HL-60 (cell line): ENCODE measurements at regions not wholly inside any gene's neighbourhood (a gene's known extent, or its start where the extent isn't known, plus 50 kb on each side); places are given as distances from the start of the nearest gene placed in this dataset.

Source experiments
- DNase-seq, 2 experiments: peaks; one replicate each; pipeline ENCODE4 v3.0.0-alpha.2; 2010 to 2020; ENCODE audit warnings: low read depth in 1 of 2, low spot score in 1 of 2
- H3K27ac ChIP-seq: fragments of 250-450 bp; sonication (Bioruptor Pico); replicated peaks from 2 replicates; pipeline ENCODE4 v1.5.1; 2020; ENCODE audit warnings: mild to moderate bottlenecking, moderate library complexity
- H3K27me3 ChIP-seq: fragments of 250-450 bp; sonication (Bioruptor Pico); 2 replicates; pipeline ENCODE4 v1.5.1; 2021; ENCODE audit warnings: mild to moderate bottlenecking, moderate library complexity; ENCODE audit not compliant: insufficient read depth, poor library complexity, severe bottlenecking
- H3K4me3 ChIP-seq: replicated peaks from 2 replicates; pipeline ENCODE4 v1.5.1; 2011; ENCODE audit warnings: mild to moderate bottlenecking, control low read depth, low read length; ENCODE audit not compliant: insufficient read depth
- CTCF ChIP-seq: IDR thresholded peaks from one replicate; pipeline ENCODE4 v1.5.1; 2011; ENCODE audit warnings: low read length, control low read depth, inconsistent platforms; ENCODE audit not compliant: insufficient read depth
- GABPA ChIP-seq: IDR thresholded peaks from 2 replicates; pipeline ENCODE4 v1.6.1; 2012; ENCODE audit warnings: low read depth
- POLR2AphosphoS5 ChIP-seq: IDR thresholded peaks from 2 replicates; pipeline ENCODE4 v1.6.1; 2012; ENCODE audit warnings: low read depth
- SPI1 ChIP-seq: IDR thresholded peaks from 2 replicates; pipeline ENCODE4 v1.6.1; 2012; ENCODE audit warnings: low read depth, mild to moderate bottlenecking, borderline replicate concordance
- TF ChIP-seq, protein P1 (sequence below): IDR thresholded peaks from 2 replicates; pipeline ENCODE4 v1.6.1; 2012; ENCODE audit warnings: low read depth; ENCODE audit not compliant: insufficient replicate concordance

DNA sequence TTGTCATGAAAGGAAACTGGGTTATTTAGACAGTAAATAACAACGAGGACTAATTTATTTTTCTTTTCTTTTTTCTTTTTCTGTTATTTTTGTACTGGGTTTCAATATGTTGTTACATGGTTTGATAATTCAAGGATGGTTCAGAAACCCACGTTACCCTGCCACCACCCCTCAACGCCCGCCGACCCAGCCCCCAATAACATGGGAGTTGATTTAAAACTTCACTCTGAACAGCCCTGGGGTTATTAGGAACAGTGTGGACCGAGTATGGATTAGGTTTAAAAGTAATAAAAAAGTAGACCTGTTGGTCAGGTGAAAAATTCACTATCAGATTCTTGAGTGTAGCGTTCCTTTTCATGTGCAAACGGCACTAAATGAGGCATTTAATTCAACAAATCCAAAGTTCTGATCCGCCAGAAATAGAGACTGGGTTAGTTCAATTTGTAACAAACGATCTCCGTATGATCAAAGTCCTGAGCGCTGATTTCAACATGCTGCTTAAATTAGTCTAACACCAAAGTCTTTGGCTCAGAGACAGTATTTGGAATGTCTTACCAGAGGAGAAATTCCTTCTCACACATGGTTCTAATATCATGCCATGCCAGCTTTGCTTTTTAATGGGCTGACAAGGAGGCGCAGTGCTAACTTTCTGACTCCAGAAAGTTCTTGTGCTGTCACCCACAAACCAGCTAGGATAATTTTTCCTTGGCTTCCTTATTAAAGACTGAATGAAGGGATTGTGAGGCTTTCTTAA, 173.1 kb upstream of the IRX3 start:
- no peak overlapping the region for H3K4me3 ChIP-seq
- no peak for DNase-seq
- no peaks in the 10 kb centered on the region for H3K27me3 ChIP-seq
- no peak overlapping the region for H3K27ac ChIP-seq
- TF ChIP-seq SPI1 (no peak), CTCF (no peak), GABPA (no peak)
- TF ChIP-seq, protein P1, sequence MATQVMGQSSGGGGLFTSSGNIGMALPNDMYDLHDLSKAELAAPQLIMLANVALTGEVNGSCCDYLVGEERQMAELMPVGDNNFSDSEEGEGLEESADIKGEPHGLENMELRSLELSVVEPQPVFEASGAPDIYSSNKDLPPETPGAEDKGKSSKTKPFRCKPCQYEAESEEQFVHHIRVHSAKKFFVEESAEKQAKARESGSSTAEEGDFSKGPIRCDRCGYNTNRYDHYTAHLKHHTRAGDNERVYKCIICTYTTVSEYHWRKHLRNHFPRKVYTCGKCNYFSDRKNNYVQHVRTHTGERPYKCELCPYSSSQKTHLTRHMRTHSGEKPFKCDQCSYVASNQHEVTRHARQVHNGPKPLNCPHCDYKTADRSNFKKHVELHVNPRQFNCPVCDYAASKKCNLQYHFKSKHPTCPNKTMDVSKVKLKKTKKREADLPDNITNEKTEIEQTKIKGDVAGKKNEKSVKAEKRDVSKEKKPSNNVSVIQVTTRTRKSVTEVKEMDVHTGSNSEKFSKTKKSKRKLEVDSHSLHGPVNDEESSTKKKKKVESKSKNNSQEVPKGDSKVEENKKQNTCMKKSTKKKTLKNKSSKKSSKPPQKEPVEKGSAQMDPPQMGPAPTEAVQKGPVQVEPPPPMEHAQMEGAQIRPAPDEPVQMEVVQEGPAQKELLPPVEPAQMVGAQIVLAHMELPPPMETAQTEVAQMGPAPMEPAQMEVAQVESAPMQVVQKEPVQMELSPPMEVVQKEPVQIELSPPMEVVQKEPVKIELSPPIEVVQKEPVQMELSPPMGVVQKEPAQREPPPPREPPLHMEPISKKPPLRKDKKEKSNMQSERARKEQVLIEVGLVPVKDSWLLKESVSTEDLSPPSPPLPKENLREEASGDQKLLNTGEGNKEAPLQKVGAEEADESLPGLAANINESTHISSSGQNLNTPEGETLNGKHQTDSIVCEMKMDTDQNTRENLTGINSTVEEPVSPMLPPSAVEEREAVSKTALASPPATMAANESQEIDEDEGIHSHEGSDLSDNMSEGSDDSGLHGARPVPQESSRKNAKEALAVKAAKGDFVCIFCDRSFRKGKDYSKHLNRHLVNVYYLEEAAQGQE, result no peak

- Histone ChIP-seq H3K27me3 (no peaks in the 10 kb centered on the region), H3K27ac (no peak overlapping the region), H3K4me3 (no peak overlapping the region)
- no peak for TF ChIP-seq POLR2AphosphoS5
- TF ChIP-seq CTCF, result no peak
- TF ChIP-seq GABPA, result no peak
- TF ChIP-seq SPI1, result no peak
- TF ChIP-seq, protein P1, result no peak
- no peak for DNase-seq
Measured at GRCh38 chr16:54458923-54459322, 172.3 kb upstream of the IRX3 start.

- TF ChIP-seq SPI1 (no peak), POLR2AphosphoS5 (no peak), CTCF (no peak), GABPA (no peak)
- TF ChIP-seq, protein P1, result no peak
- Histone ChIP-seq H3K27ac (no peak overlapping the region), H3K27me3 (no peaks in the 10 kb centered on the region), H3K4me3 (no peak overlapping the region)
- no peak for DNase-seq
Measured at GRCh38 chr16:54456291-54456690, 169.7 kb upstream of the IRX3 start.
